ENCODE measurements at regions not wholly inside any gene's neighbourhood (a gene's known extent, or its start where the extent isn't known, plus 50 kb on each side); places are given as distances from the start of the nearest gene placed in this dataset.

- Mint-ChIP-seq H3K36me3 (ENCODE audit: low read depth) (no peaks in the 10 kb centered on the region), H3K27me3 (peaks cover 13% of the 10 kb centered on the region), H3K4me3 (no peak overlapping the region), H3K4me1 (ENCODE audit: low read depth) (peaks cover 2% of the 10 kb centered on the region), H3K27ac (no peak overlapping the region), H3K9me3 (no peaks in the 10 kb centered on the region)
- intact Hi-C loops (cut with micrococcal nuclease) = no loop called here
- ChIA-PET POLR2A (no interaction called here), CTCF (interaction anchor here (0.5 to 2.1 kb wide), 5 partner anchors 10 to 229 kb away, joined by 3 to 6 read pairs (median 5); no protein-coding TSS in a partner anchor)
- no peak for ATAC-seq
- no peak for TF ChIP-seq CTCF (IDR thresholded peaks at IDR 0.05)
- no peak for DNase-seq
Measured at GRCh38 chr2:9141706-9142460, 64.7 kb upstream of the ASAP2 start.

- H3K27me3 Mint-ChIP-seq = peaks cover 13% of the 10 kb centered on the region
- H3K27ac Mint-ChIP-seq = no peak overlapping the region
- intact Hi-C loops (cut with micrococcal nuclease) = no loop called here
- H3K4me3 Mint-ChIP-seq = no peak overlapping the region
- POLR2A ChIA-PET = no interaction called here
- ATAC-seq (no peak), DNase-seq (no peak)
- peaks cover 2% of the 10 kb centered on the region for H3K4me1 Mint-ChIP-seq (ENCODE audit: low read depth)
- CTCF ChIA-PET = interaction anchor here (2.1 kb wide), 1 partner anchor 9 kb away, joined by 5 read pairs; no protein-coding TSS in a partner anchor
- H3K36me3 Mint-ChIP-seq (ENCODE audit: low read depth) = no peaks in the 10 kb centered on the region
- no peak for TF ChIP-seq CTCF (IDR thresholded peaks at IDR 0.05)
- H3K9me3 Mint-ChIP-seq = no peaks in the 10 kb centered on the region
Measured at GRCh38 chr2:9141091-9141667, 65.4 kb upstream of the ASAP2 start.

GRCh38 chr2:9140645-9141044 is 66.0 kb upstream of the ASAP2 start:
- ChIA-PET CTCF (interaction anchor here (1.3 to 2.1 kb wide), 3 partner anchors 9 to 68 kb away, joined by 3 to 5 read pairs (median 4); no protein-coding TSS in a partner anchor), POLR2A (no interaction called here)
- ATAC-seq = no peak
- no peak for DNase-seq
- H3K9me3 Mint-ChIP-seq = no peaks in the 10 kb centered on the region
- intact Hi-C loops (cut with micrococcal nuclease) = no loop called here
- no peak for TF ChIP-seq CTCF (IDR thresholded peaks at IDR 0.05)
- no peak overlapping the region for H3K27ac Mint-ChIP-seq
- H3K4me1 Mint-ChIP-seq (ENCODE audit: low read depth) = peaks cover 2% of the 10 kb centered on the region
- H3K27me3 Mint-ChIP-seq = peaks cover 12% of the 10 kb centered on the region
- no peak overlapping the region for H3K4me3 Mint-ChIP-seq
- H3K36me3 Mint-ChIP-seq (ENCODE audit: low read depth) = no peaks in the 10 kb centered on the region

- Mint-ChIP-seq H3K9me3 (no peaks in the 10 kb centered on the region), H3K4me1 (ENCODE audit: low read depth) (peaks cover 2% of the 10 kb centered on the region), H3K27ac (no peak overlapping the region), H3K36me3 (ENCODE audit: low read depth) (no peaks in the 10 kb centered on the region), H3K27me3 (peaks cover 9% of the 10 kb centered on the region), H3K4me3 (no peak overlapping the region)
- CTCF ChIA-PET = interaction anchor here (0.6 to 2.1 kb wide), 10 partner anchors 8 to 267 kb away, joined by 3 to 8 read pairs (median 3); no protein-coding TSS in a partner anchor
- POLR2A ChIA-PET = interaction anchor here (0.6 kb wide), 1 partner anchor 584 kb away, joined by 3 read pairs; no protein-coding TSS in a partner anchor
- intact Hi-C loops (cut with micrococcal nuclease) = loop anchor here (5.0 kb wide), 1 partner anchor 267 kb away; no protein-coding TSS in a partner anchor
- ATAC-seq (peak; percentile 48), DNase-seq (peak; percentile 83)
- TF ChIP-seq CTCF (IDR thresholded peaks at IDR 0.05) = peak; percentile 72
Measured at GRCh38 chr2:9139491-9140443, 66.8 kb upstream of the ASAP2 start.

All from activated CD8-positive, alpha-beta T cell treated with anti-CD3 and anti-CD28 coated beads for 36 hours (primary cell).